Stimulated activated CD4-positive, alpha-beta T cell treated with anti-CD3 and anti-CD28 coated beads, Interleukin-12 subunit alpha, Interleukin-12 subunit beta, amount 100 ng/mL, for 4 hours (primary cell): ENCODE measurements at regions not wholly inside any gene's neighbourhood (a gene's known extent, or its start where the extent isn't known, plus 50 kb on each side); places are given as distances from the start of the nearest gene placed in this dataset.

Experiments used
- DNase-seq: peaks from one replicate; pipeline ENCODE4 v3.0.0-alpha.2; 2020

- DNase-seq = no peak
These were observed 192.2 kb downstream of the BCOR start for GRCh38 chrX:39905538-39905891.

- DNase-seq = no peak
These were observed 191.8 kb downstream of the BCOR start for GRCh38 chrX:39905946-39906345.

- DNase-seq = no peak
These were observed 189.6 kb downstream of the BCOR start for GRCh38 chrX:39907964-39908661.

- no peak for DNase-seq
These were observed 187.8 kb downstream of the BCOR start for GRCh38 chrX:39909996-39910395.

GRCh38 chrX:39910651-39911050, 187.1 kb downstream of the BCOR start:
- DNase-seq = no peak

GRCh38 chrX:39911278-39911897, 186.4 kb downstream of the BCOR start:
- DNase-seq = no peak

- no peak for DNase-seq
These were observed 185.6 kb downstream of the BCOR start for GRCh38 chrX:39912126-39912525.

GRCh38 chrX:39915081-39915480, 182.7 kb downstream of the BCOR start:
- no peak for DNase-seq

GRCh38 chrX:39915596-39915995, 182.2 kb downstream of the BCOR start:
- DNase-seq = no peak

- DNase-seq = no peak
These were observed 175.9 kb downstream of the BCOR start for GRCh38 chrX:39921838-39922237.

GRCh38 chrX:39922488-39922887, 175.3 kb downstream of the BCOR start:
- no peak for DNase-seq

GRCh38 chrX:39922926-39923325, 174.8 kb downstream of the BCOR start:
- no peak for DNase-seq

GRCh38 chrX:39927380-39927779, 170.4 kb downstream of the BCOR start:
- no peak for DNase-seq

- DNase-seq = no peak
These were observed 168.9 kb downstream of the BCOR start for GRCh38 chrX:39928704-39929378.

GRCh38 chrX:39929379-39930025, 168.3 kb downstream of the BCOR start:
- DNase-seq = no peak

- no peak for DNase-seq
These were observed 166.8 kb downstream of the BCOR start for GRCh38 chrX:39930786-39931528.

GRCh38 chrX:39931529-39932282, 166.1 kb downstream of the BCOR start:
- no peak for DNase-seq

- DNase-seq = no peak
These were observed 162.2 kb downstream of the BCOR start for GRCh38 chrX:39935411-39936064.

- DNase-seq = no peak
These were observed 160.6 kb downstream of the BCOR start for GRCh38 chrX:39936886-39937770.

- DNase-seq = no peak
These were observed 159.3 kb downstream of the BCOR start for GRCh38 chrX:39938466-39938865.

GRCh38 chrX:39939678-39940077, 158.1 kb downstream of the BCOR start:
- DNase-seq = no peak
